ENCODE measurements at regions not wholly inside any gene's neighbourhood (a gene's known extent, or its start where the extent isn't known, plus 50 kb on each side); places are given as distances from the start of the nearest gene placed in this dataset.
A peak's percentile ranks its signal among the peaks of the same experiment; 100 is the strongest.

DNA sequence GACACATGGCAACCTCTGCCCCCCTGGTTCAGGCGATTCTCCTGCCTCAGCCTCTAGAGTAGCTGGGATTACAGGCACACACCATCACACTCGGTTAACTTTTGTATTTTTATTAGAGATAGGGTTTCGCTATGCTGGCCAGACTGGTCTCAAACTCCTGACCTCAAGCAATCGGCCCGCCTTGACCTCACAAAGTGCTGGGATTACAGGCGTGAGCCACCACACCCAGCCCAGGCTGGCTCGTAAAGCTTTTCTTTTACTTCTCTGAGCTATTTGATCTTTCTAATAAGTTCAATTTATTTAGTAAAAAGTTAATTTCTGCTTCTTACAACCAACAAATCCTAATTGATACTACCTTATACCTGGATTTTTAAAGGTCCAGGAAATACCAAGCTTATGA is 127.4 kb upstream of the KRR1 start:
- Histone ChIP-seq H3K4me1 (peaks cover 0 to 8% (median 4%) of the 10 kb centered on the region in 6 donors), H3K27me3 (replicated peaks in 1 of 7) (no peaks in the 10 kb centered on the region), H3K4me3 (no peak overlapping the region), H3K27ac (no peak overlapping the region), H3K36me3 (no peaks in the 10 kb centered on the region), H3K9me3 (no peaks in the 10 kb centered on the region)
- no peak for DNase-seq
- intact Hi-C loops (cut with DNase I; ENCODE audit: low total_unique reads) = no loop called here
- WGBS, 5 donors = 81 to 93% (median 86%) methylated on average over 7 of the region's 7 CpGs
- TF ChIP-seq POLR2A (IDR thresholded peaks at IDR 0.05) (no peak), CTCF (IDR thresholded peaks at IDR 0.05 in 8 of 11, conservative IDR thresholded peaks at IDR 0.05 in 3 of 11) (no peak), POLR2AphosphoS5 (IDR thresholded peaks at IDR 0.05) (no peak)

GRCh38 chr12:75636607-75637006 is 125.2 kb upstream of the KRR1 start:
- TF ChIP-seq POLR2A (IDR thresholded peaks at IDR 0.05) (no peak), POLR2AphosphoS5 (IDR thresholded peaks at IDR 0.05) (no peak)
- DNase-seq = no peak
- Histone ChIP-seq H3K27ac (no peak overlapping the region), H3K27me3 (replicated peaks in 1 of 7) (no peaks in the 10 kb centered on the region), H3K9me3 (no peaks in the 10 kb centered on the region), H3K4me1 (peaks cover 0 to 8% (median 3%) of the 10 kb centered on the region in 6 donors), H3K4me3 (no peak overlapping the region), H3K36me3 (no peaks in the 10 kb centered on the region)
- WGBS, 5 donors = 88 to 92% (median 88%) methylated on average over 4 of the region's 4 CpGs
- intact Hi-C loops (cut with DNase I; ENCODE audit: low total_unique reads) = no loop called here

DNA sequence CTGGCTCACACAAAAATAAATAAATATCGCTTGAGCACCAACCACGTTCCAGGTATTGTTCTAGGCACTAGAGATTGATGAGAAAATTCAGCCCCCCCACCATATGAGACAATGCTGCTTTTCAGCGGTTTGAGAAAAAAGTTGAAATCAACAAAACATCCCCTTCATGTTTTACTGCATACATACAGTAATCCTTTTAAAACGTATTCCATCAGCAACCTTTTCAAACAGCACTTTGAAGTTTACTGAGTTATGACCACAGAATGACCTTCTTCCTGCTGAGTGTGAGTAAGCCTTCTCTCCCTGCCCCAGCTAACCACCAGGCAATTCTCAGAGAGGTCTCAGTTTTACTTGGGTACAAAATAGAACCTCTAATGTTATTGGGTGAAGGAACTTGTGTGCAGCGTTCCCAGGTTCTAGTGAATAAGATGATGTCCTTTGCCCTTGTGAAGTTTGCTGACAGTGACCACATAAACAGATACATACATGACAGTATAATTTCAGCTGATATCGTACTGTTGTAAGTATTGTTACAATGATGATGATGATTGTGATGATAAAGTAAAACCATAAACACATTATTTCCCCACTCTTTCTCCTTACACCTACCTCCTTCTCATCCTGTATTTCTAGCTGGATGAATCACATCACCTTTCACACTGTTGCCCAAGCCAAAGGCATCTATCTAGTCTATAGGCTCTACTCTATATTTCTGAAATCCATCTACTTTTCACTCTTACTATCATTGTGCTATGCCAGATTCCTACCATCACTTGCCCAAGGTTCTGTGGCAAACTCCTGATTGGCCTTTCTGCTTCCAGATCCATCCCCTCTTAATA is 124.4 kb upstream of the KRR1 start:
- TF ChIP-seq POLR2A (IDR thresholded peaks at IDR 0.05) (no peak), CTCF (IDR thresholded peaks at IDR 0.05 in 8 of 11, conservative IDR thresholded peaks at IDR 0.05 in 3 of 11) (no peak), POLR2AphosphoS5 (IDR thresholded peaks at IDR 0.05) (no peak)
- H3K27me3 ChIP-seq (replicated peaks in 1 of 7) = no peaks in the 10 kb centered on the region
- peaks cover 0 to 5% (median under 1%) of the 10 kb centered on the region in 6 donors for H3K4me1 ChIP-seq
- intact Hi-C loops (cut with DNase I; ENCODE audit: low total_unique reads) = no loop called here
- no peak for DNase-seq
- H3K4me3 ChIP-seq = no peak overlapping the region
- WGBS, 5 donors = 56 to 69% (median 65%) methylated on average over 6 of the region's 6 CpGs
- no peaks in the 10 kb centered on the region for H3K36me3 ChIP-seq
- no peaks in the 10 kb centered on the region for H3K9me3 ChIP-seq
- no peak overlapping the region for H3K27ac ChIP-seq

- Histone ChIP-seq H3K9me3 (no peaks in the 10 kb centered on the region), H3K27me3 (replicated peaks in 1 of 7) (no peaks in the 10 kb centered on the region), H3K4me3 (no peak overlapping the region), H3K27ac (peak overlapping the region in 1 of 8 donors; percentile 38), H3K4me1 (peaks cover 0 to 5% (median 0%) of the 10 kb centered on the region in 6 donors), H3K36me3 (no peaks in the 10 kb centered on the region)
- no peak for DNase-seq
- 66 to 76% (median 72%) methylated on average over 3 of the region's 3 CpGs for WGBS, 5 donors
- intact Hi-C loops (cut with DNase I; ENCODE audit: low total_unique reads) = no loop called here
- TF ChIP-seq POLR2A (IDR thresholded peaks at IDR 0.05) (no peak), CTCF (IDR thresholded peaks at IDR 0.05 in 8 of 11, conservative IDR thresholded peaks at IDR 0.05 in 3 of 11) (no peak), POLR2AphosphoS5 (IDR thresholded peaks at IDR 0.05) (no peak)
Measured at GRCh38 chr12:75634244-75635222, 123.1 kb upstream of the KRR1 start.

Data from spleen (tissue), 11 donors.